T-helper 2 cell treated with Interferon-gamma antibody and Interleukin-4, amounts not matched to agents 5 μg/mL and 100 μg/mL, for 36 hours (primary cell): ENCODE measurements at regions not wholly inside any gene's neighbourhood (a gene's known extent, or its start where the extent isn't known, plus 50 kb on each side); places are given as distances from the start of the nearest gene placed in this dataset.

Experiments
- DNase-seq: peaks from one replicate; pipeline ENCODE4 v3.0.0; 2021; ENCODE audit warnings: low spot score
- H3K27ac Mint-ChIP-seq: one replicate; pipeline ENCODE4 v1.8.0; 2021; ENCODE audit warnings: mild to moderate bottlenecking, mixed read lengths
- H3K27me3 Mint-ChIP-seq: one replicate; pipeline ENCODE4 v1.8.0; 2021; ENCODE audit warnings: low read depth, mixed read lengths
- H3K36me3 Mint-ChIP-seq: one replicate; pipeline ENCODE4 v1.8.0; 2021; ENCODE audit warnings: low read depth, mixed read lengths
- H3K4me1 Mint-ChIP-seq: one replicate; pipeline ENCODE4 v1.8.0; 2021; ENCODE audit warnings: low read depth, mixed read lengths
- H3K4me3 Mint-ChIP-seq: one replicate; pipeline ENCODE4 v1.8.0; 2022; ENCODE audit warnings: mild to moderate bottlenecking, moderate library complexity, mixed read lengths
- H3K9me3 Mint-ChIP-seq: one replicate; pipeline ENCODE4 v1.8.0; 2021; ENCODE audit warnings: mixed read lengths

- Mint-ChIP-seq H3K9me3 (no peaks in the 10 kb centered on the region), H3K4me3 (no peak overlapping the region), H3K4me1 (no peaks in the 10 kb centered on the region)
Measured at GRCh38 chr10:111774486-111774885, 409.1 kb downstream of the GPAM start.

GRCh38 chr10:111784436-111784835 is 399.1 kb downstream of the GPAM start:
- Mint-ChIP-seq H3K27ac (no peak overlapping the region), H3K4me3 (no peak overlapping the region), H3K36me3 (no peaks in the 10 kb centered on the region), H3K27me3 (no peaks in the 10 kb centered on the region), H3K9me3 (no peaks in the 10 kb centered on the region), H3K4me1 (no peaks in the 10 kb centered on the region)
- no peak for DNase-seq

More at GRCh38 chr10:111774486-111774885, 409.1 kb downstream of the GPAM start:
- H3K27ac Mint-ChIP-seq, result no peak overlapping the region
- DNase-seq, result no peak
- no peaks in the 10 kb centered on the region for H3K27me3 Mint-ChIP-seq
- no peaks in the 10 kb centered on the region for H3K36me3 Mint-ChIP-seq

- no peak for DNase-seq
- Mint-ChIP-seq H3K27me3 (no peaks in the 10 kb centered on the region), H3K36me3 (no peaks in the 10 kb centered on the region), H3K4me1 (no peaks in the 10 kb centered on the region), H3K4me3 (no peak overlapping the region), H3K27ac (no peak overlapping the region), H3K9me3 (no peaks in the 10 kb centered on the region)
Measured at GRCh38 chr10:111784946-111785465, 398.6 kb downstream of the GPAM start.

- H3K9me3 Mint-ChIP-seq, result no peaks in the 10 kb centered on the region
- H3K36me3 Mint-ChIP-seq, result no peaks in the 10 kb centered on the region
- no peaks in the 10 kb centered on the region for H3K27me3 Mint-ChIP-seq
- DNase-seq, result no peak
- no peak overlapping the region for H3K27ac Mint-ChIP-seq
- H3K4me3 Mint-ChIP-seq, result no peak overlapping the region
- no peaks in the 10 kb centered on the region for H3K4me1 Mint-ChIP-seq
Measured at GRCh38 chr10:111785921-111786320, 397.6 kb downstream of the GPAM start.

- DNase-seq, result no peak
- H3K4me1 Mint-ChIP-seq, result no peaks in the 10 kb centered on the region
- H3K4me3 Mint-ChIP-seq, result no peak overlapping the region
- H3K27ac Mint-ChIP-seq, result no peak overlapping the region
- no peaks in the 10 kb centered on the region for H3K36me3 Mint-ChIP-seq
- no peaks in the 10 kb centered on the region for H3K9me3 Mint-ChIP-seq
- H3K27me3 Mint-ChIP-seq, result no peaks in the 10 kb centered on the region
Measured at GRCh38 chr10:111789821-111790220, 393.7 kb downstream of the GPAM start.

- Mint-ChIP-seq H3K27me3 (no peaks in the 10 kb centered on the region), H3K27ac (no peak overlapping the region), H3K4me3 (no peak overlapping the region), H3K4me1 (no peaks in the 10 kb centered on the region), H3K9me3 (peaks cover 6% of the 10 kb centered on the region), H3K36me3 (no peaks in the 10 kb centered on the region)
- DNase-seq, result no peak
Measured at GRCh38 chr10:111801841-111802240, 381.7 kb downstream of the GPAM start.

GRCh38 chr10:111804781-111805180 is 378.8 kb downstream of the GPAM start:
- H3K27me3 Mint-ChIP-seq, result no peaks in the 10 kb centered on the region
- no peak for DNase-seq
- H3K9me3 Mint-ChIP-seq, result no peaks in the 10 kb centered on the region
- no peak overlapping the region for H3K27ac Mint-ChIP-seq
- no peak overlapping the region for H3K4me3 Mint-ChIP-seq
- no peaks in the 10 kb centered on the region for H3K4me1 Mint-ChIP-seq
- no peaks in the 10 kb centered on the region for H3K36me3 Mint-ChIP-seq

- H3K9me3 Mint-ChIP-seq, result peaks cover 4% of the 10 kb centered on the region
- H3K36me3 Mint-ChIP-seq, result no peaks in the 10 kb centered on the region
- DNase-seq, result no peak
- no peaks in the 10 kb centered on the region for H3K4me1 Mint-ChIP-seq
- no peak overlapping the region for H3K27ac Mint-ChIP-seq
- no peak overlapping the region for H3K4me3 Mint-ChIP-seq
- no peaks in the 10 kb centered on the region for H3K27me3 Mint-ChIP-seq
Measured at GRCh38 chr10:111811517-111811916, 372.0 kb downstream of the GPAM start.

- H3K9me3 Mint-ChIP-seq, result no peaks in the 10 kb centered on the region
- H3K4me1 Mint-ChIP-seq, result no peaks in the 10 kb centered on the region
Measured at GRCh38 chr10:111820471-111820870, 363.1 kb downstream of the GPAM start.

GRCh38 chr10:111821871-111822270 is 361.7 kb downstream of the GPAM start:
- H3K27ac Mint-ChIP-seq, result no peak overlapping the region
- no peaks in the 10 kb centered on the region for H3K9me3 Mint-ChIP-seq
- no peaks in the 10 kb centered on the region for H3K27me3 Mint-ChIP-seq
- H3K36me3 Mint-ChIP-seq, result no peaks in the 10 kb centered on the region
- H3K4me1 Mint-ChIP-seq, result no peaks in the 10 kb centered on the region
- DNase-seq, result no peak
- H3K4me3 Mint-ChIP-seq, result no peak overlapping the region

More at GRCh38 chr10:111820471-111820870, 363.1 kb downstream of the GPAM start:
- H3K27me3 Mint-ChIP-seq, result no peaks in the 10 kb centered on the region
- no peak overlapping the region for H3K4me3 Mint-ChIP-seq
- no peaks in the 10 kb centered on the region for H3K36me3 Mint-ChIP-seq
- H3K27ac Mint-ChIP-seq, result no peak overlapping the region
- no peak for DNase-seq

GRCh38 chr10:111822661-111823060 is 360.9 kb downstream of the GPAM start:
- H3K27ac Mint-ChIP-seq, result no peak overlapping the region
- no peaks in the 10 kb centered on the region for H3K36me3 Mint-ChIP-seq
- H3K27me3 Mint-ChIP-seq, result no peaks in the 10 kb centered on the region
- H3K9me3 Mint-ChIP-seq, result no peaks in the 10 kb centered on the region
- no peak overlapping the region for H3K4me3 Mint-ChIP-seq
- no peaks in the 10 kb centered on the region for H3K4me1 Mint-ChIP-seq
- no peak for DNase-seq

GRCh38 chr10:111824128-111824527 is 359.4 kb downstream of the GPAM start:
- H3K9me3 Mint-ChIP-seq, result no peaks in the 10 kb centered on the region
- H3K4me3 Mint-ChIP-seq, result no peak overlapping the region
- H3K27ac Mint-ChIP-seq, result no peak overlapping the region
- H3K36me3 Mint-ChIP-seq, result no peaks in the 10 kb centered on the region
- no peaks in the 10 kb centered on the region for H3K4me1 Mint-ChIP-seq
- H3K27me3 Mint-ChIP-seq, result no peaks in the 10 kb centered on the region
- DNase-seq, result no peak

GRCh38 chr10:111830359-111830758 is 353.2 kb downstream of the GPAM start:
- H3K27ac Mint-ChIP-seq, result no peak overlapping the region
- no peaks in the 10 kb centered on the region for H3K9me3 Mint-ChIP-seq
- no peaks in the 10 kb centered on the region for H3K4me1 Mint-ChIP-seq
- no peaks in the 10 kb centered on the region for H3K36me3 Mint-ChIP-seq
- no peak for DNase-seq
- no peak overlapping the region for H3K4me3 Mint-ChIP-seq
- H3K27me3 Mint-ChIP-seq, result no peaks in the 10 kb centered on the region

GRCh38 chr10:111831058-111831457 is 352.5 kb downstream of the GPAM start:
- no peak overlapping the region for H3K27ac Mint-ChIP-seq
- DNase-seq, result no peak
- H3K27me3 Mint-ChIP-seq, result no peaks in the 10 kb centered on the region
- H3K9me3 Mint-ChIP-seq, result no peaks in the 10 kb centered on the region
- no peaks in the 10 kb centered on the region for H3K36me3 Mint-ChIP-seq
- no peaks in the 10 kb centered on the region for H3K4me1 Mint-ChIP-seq
- no peak overlapping the region for H3K4me3 Mint-ChIP-seq

GRCh38 chr10:111833251-111833650 is 350.3 kb downstream of the GPAM start:
- Mint-ChIP-seq H3K27ac (no peak overlapping the region), H3K4me3 (no peak overlapping the region), H3K27me3 (no peaks in the 10 kb centered on the region), H3K36me3 (no peaks in the 10 kb centered on the region), H3K4me1 (no peaks in the 10 kb centered on the region), H3K9me3 (no peaks in the 10 kb centered on the region)
- DNase-seq, result no peak
